ENCODE measurements at regions not wholly inside any gene's neighbourhood (a gene's known extent, or its start where the extent isn't known, plus 50 kb on each side); places are given as distances from the start of the nearest gene placed in this dataset.

- no peak for DNase-seq (ENCODE audit: low spot score)
These were observed 90.7 kb upstream of the MYL2 start for GRCh38 chr12:111010916-111011657.

DNA sequence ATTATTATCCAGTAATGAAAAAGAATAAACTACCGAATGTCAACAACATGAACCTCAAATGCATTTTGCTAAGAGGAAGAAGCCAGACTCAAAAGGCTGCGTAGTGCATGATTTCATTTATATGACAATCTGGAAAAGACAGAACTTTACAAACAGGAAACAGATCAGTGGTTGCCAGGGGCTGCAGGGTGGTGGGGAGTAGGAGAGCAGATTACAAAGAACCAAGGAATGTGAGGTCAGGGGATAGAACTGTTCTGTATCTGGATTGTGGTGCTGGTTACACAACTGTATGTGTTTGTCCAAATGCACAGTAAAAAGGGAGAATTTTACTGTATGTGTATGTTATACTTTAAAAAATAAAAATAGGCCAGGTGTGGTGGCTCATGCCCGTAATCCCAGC lies 89.7 kb upstream of the MYL2 start:
- DNase-seq (ENCODE audit: low spot score) = no peak

DNA sequence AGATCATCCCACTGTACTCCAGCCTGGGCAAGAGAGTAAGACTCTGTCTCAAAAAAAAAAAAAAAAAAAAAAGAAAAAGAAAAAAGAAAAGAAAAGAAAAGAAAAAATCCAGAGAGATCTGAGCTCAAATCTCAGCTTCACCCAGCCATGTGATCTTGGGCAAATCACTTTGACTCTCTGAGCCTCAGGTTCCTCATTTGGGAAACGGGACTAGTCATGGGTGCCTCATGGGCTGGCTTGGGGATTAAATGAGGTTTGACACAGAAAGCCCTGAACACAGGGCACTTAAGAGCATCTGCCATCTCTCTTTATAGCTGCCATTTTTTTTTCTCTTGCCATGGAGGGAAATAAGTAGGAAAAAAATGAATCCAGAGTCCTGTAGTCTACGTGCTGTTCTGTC lies 86.2 kb upstream of the MYL2 start:
- DNase-seq (ENCODE audit: low spot score) = no peak

- no peak for DNase-seq (ENCODE audit: low spot score)
These were observed 78.6 kb upstream of the MYL2 start for GRCh38 chr12:110998971-110999370.

DNA sequence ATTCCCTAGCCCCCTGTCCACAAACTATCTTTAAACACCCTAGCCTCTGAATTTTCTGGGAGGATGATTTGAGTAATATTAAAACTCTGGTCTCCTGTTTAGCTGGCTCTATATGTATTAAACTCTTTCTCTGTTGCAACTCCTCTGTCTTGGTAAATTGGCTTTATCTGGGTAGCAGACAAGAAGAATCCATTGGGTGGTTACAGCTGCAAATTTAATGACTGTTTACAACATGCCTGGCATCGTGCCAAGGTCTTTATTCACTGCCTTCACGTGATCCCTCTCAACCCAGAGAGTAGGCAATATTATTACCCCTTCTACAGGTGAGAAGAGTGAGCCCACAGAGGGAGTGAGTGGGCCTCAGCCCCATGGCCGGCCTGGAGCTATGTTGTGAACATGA lies 77.8 kb upstream of the MYL2 start:
- no peak for DNase-seq (ENCODE audit: low spot score)

DNA sequence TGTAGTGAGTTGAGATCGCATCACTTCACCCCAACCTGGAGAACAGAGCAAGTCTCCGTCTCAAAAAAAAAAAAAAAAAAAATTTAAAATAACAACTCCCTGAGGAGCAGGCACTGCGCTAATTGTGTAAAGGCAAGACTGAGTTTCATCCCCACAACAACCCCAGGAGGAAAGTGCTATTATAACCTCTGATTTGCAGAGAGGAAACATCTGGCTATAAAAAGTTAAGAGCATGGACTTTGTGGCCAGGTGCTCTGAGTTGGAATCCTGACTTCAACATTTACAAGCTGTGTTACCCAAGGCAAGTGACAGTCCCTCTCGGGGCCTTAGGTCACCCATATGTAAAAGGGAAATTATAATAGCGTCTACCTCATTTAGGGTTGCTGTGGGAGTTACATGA lies 76.0 kb upstream of the MYL2 start:
- no peak for DNase-seq (ENCODE audit: low spot score)

DNA sequence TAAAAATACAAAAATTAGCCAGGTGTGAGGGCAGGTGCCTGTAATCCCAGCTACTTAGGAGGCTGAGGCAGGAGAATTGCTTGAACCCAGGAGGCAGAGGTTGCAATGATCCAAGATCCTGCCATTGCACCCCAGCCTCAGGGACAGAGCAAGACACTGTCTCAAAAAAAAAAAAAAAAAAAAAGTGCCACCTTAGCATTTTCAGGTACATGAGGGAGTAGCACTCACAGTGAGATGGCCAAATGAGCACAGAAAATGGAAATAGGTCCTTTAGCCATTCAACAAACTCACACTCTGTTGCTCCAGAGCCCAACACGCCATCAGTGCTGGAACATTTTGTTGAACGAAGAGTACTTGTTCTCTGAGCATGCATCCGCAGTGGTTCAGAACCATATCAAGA lies 75.2 kb upstream of the MYL2 start:
- DNase-seq (ENCODE audit: low spot score) = no peak

DNA sequence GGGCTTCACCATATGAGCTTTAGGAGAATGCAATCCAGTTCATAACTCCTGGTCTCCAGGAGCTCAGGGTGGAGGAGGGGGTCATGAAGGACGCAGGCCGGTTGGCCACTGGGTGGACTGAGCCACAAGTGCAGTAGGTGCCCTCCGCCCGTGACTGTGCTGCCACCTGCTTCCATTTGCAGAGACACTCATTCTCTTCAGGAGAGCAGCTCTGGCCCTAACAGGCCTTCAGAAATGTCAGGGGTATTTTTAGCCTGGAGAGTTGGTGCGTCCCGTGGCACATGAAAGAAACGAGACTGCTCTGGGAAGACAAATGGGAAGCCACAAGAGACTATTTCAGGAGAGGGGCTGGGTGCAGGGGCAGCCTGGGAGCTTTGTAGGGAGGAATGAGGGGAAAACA lies 74.6 kb upstream of the MYL2 start:
- DNase-seq (ENCODE audit: low spot score) = no peak

GRCh38 chr12:110993434-110993833 lies 73.1 kb upstream of the MYL2 start:
- DNase-seq (ENCODE audit: low spot score) = no peak

GRCh38 chr12:110992909-110993308 lies 72.5 kb upstream of the MYL2 start:
- no peak for DNase-seq (ENCODE audit: low spot score)

- DNase-seq (ENCODE audit: low spot score) = no peak
These were observed 63.4 kb upstream of the MYL2 start for GRCh38 chr12:110983811-110984210.

GRCh38 chr12:110972866-110973265 lies 52.5 kb upstream of the MYL2 start:
- DNase-seq (ENCODE audit: low spot score) = no peak

DNA sequence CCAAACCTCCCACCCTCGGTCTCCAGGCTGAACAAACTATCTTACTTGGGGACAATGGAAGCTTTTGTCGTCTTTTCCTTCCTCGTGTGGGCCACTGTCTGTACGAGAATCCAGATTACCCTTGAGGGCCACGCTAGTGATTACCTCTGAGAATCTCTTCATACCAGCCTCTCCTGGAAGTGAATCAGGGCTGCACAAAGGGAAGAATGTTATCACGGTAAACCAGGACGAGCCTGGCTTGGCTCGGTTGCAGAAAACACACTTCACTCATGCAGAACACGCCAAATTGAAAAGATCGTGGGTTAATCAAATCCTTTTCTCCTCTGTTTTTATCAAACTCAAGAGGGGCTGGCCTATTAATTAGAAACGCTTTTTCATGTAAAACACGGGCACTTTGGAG lies 51.6 kb upstream of the MYL2 start:
- no peak for DNase-seq (ENCODE audit: low spot score)

GRCh38 chr12:110971189-110971920 lies 51.0 kb upstream of the MYL2 start:
- DNase-seq (ENCODE audit: low spot score) = no peak
